ENCODE measurements at regions not wholly inside any gene's neighbourhood (a gene's known extent, or its start where the extent isn't known, plus 50 kb on each side); places are given as distances from the start of the nearest gene placed in this dataset.

DNA sequence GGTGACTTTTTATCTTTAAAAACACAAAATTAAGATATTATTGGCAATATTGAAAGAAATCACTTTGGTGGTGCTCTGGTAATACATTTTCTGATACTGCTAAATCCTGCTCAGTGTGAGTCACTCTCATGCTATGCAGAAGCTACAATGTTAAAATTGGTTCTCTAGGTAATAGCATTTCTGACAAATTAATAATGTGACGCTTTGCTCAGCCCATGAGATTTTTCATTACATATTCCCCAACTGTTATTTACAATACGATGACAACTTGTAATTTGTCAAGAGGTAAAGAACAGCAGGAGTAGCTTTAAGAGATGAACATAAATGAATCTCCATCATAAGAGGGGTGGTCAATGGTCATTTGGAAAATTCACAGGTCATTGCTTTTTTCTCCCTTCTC is 573.6 kb downstream of the TMEM182 start:
- Histone ChIP-seq H3K27me3 (ENCODE audit: insufficient read depth, low read length) (no peaks in the 10 kb centered on the region), H3K27ac (ENCODE audit: low read depth, low read length) (no peak overlapping the region), H3K4me3 (ENCODE audit: insufficient read depth, low read depth, low read length) (no peak overlapping the region), H3K9ac (ENCODE audit: low read length) (no peak overlapping the region), H2AFZ (ENCODE audit: low read depth, low read length) (no peak overlapping the region), H3K9me3 (ENCODE audit: insufficient read depth, low read depth, low read length) (no peaks in the 10 kb centered on the region), H3K4me1 (ENCODE audit: insufficient read depth, low read length) (no peaks in the 10 kb centered on the region), H3K79me2 (ENCODE audit: insufficient read depth, low read length) (no peaks in the 10 kb centered on the region), H4K20me1 (ENCODE audit: insufficient read depth, low read length) (no peaks in the 10 kb centered on the region), H3K36me3 (ENCODE audit: insufficient read depth, low read length) (no peaks in the 10 kb centered on the region), H3K4me2 (ENCODE audit: low read length) (no peak overlapping the region)
- Mint-ChIP-seq H3K4me3 (ENCODE audit: unreplicated experiment) (no peak overlapping the region), H3K27ac (ENCODE audit: unreplicated experiment) (no peak overlapping the region), H3K36me3 (ENCODE audit: low read depth, unreplicated experiment) (no peaks in the 10 kb centered on the region), H3K4me1 (ENCODE audit: low read depth, unreplicated experiment) (peaks cover 3% of the 10 kb centered on the region), H3K9me3 (ENCODE audit: unreplicated experiment) (no peaks in the 10 kb centered on the region), H3K27me3 (ENCODE audit: low read depth, unreplicated experiment) (no peaks in the 10 kb centered on the region)
- no peak for TF ChIP-seq EZH2 (IDR thresholded peaks at IDR 0.05; ENCODE audit: insufficient read depth, low read length)
- TF ChIP-seq, protein P1, sequence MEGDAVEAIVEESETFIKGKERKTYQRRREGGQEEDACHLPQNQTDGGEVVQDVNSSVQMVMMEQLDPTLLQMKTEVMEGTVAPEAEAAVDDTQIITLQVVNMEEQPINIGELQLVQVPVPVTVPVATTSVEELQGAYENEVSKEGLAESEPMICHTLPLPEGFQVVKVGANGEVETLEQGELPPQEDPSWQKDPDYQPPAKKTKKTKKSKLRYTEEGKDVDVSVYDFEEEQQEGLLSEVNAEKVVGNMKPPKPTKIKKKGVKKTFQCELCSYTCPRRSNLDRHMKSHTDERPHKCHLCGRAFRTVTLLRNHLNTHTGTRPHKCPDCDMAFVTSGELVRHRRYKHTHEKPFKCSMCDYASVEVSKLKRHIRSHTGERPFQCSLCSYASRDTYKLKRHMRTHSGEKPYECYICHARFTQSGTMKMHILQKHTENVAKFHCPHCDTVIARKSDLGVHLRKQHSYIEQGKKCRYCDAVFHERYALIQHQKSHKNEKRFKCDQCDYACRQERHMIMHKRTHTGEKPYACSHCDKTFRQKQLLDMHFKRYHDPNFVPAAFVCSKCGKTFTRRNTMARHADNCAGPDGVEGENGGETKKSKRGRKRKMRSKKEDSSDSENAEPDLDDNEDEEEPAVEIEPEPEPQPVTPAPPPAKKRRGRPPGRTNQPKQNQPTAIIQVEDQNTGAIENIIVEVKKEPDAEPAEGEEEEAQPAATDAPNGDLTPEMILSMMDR (IDR thresholded peaks at IDR 0.05; ENCODE audit: insufficient read depth, low read depth, low read length) = no peak
- FAIRE-seq (no peak), DNase-seq (ENCODE audit: low read depth) (no peak)

DNA sequence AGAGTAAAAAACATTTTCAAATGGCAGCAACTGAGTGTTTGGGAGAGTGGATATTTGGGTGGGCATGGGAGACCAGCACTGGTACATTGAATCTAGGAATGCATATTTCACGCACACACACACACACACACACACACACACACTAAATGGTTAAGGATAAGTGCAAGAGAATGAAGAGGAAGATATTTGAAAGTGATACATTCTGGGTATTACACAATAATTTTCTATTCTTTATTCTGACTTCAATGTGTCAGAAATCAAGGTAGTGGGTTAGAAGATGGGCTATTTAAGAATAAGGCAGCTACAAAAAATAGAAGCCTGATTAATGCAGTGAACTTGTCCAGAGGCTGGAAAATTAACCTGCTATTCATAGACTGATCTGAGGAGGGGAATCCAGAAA is 577.0 kb downstream of the TMEM182 start:
- no peak overlapping the region for H3K27ac Mint-ChIP-seq (ENCODE audit: unreplicated experiment)
- no peaks in the 10 kb centered on the region for H3K36me3 ChIP-seq (ENCODE audit: insufficient read depth, low read length)
- no peak overlapping the region for H3K4me3 Mint-ChIP-seq (ENCODE audit: unreplicated experiment)
- H3K36me3 Mint-ChIP-seq (ENCODE audit: low read depth, unreplicated experiment) = no peaks in the 10 kb centered on the region
- H2AFZ ChIP-seq (ENCODE audit: low read depth, low read length) = no peak overlapping the region
- H3K27ac ChIP-seq (ENCODE audit: low read depth, low read length) = no peak overlapping the region
- no peaks in the 10 kb centered on the region for H3K9me3 ChIP-seq (ENCODE audit: insufficient read depth, low read depth, low read length)
- H4K20me1 ChIP-seq (ENCODE audit: insufficient read depth, low read length) = no peaks in the 10 kb centered on the region
- peaks cover 3% of the 10 kb centered on the region for H3K4me1 Mint-ChIP-seq (ENCODE audit: low read depth, unreplicated experiment)
- H3K79me2 ChIP-seq (ENCODE audit: insufficient read depth, low read length) = no peaks in the 10 kb centered on the region
- H3K27me3 ChIP-seq (ENCODE audit: insufficient read depth, low read length) = no peaks in the 10 kb centered on the region
- H3K4me2 ChIP-seq (ENCODE audit: low read length) = no peak overlapping the region
- DNase-seq (ENCODE audit: low read depth) (no peak), FAIRE-seq (no peak)
- H3K9ac ChIP-seq (ENCODE audit: low read length) = no peak overlapping the region
- H3K4me1 ChIP-seq (ENCODE audit: insufficient read depth, low read length) = no peaks in the 10 kb centered on the region
- no peaks in the 10 kb centered on the region for H3K27me3 Mint-ChIP-seq (ENCODE audit: low read depth, unreplicated experiment)
- TF ChIP-seq EZH2 (IDR thresholded peaks at IDR 0.05; ENCODE audit: insufficient read depth, low read length) = no peak
- TF ChIP-seq, protein P1 (IDR thresholded peaks at IDR 0.05; ENCODE audit: insufficient read depth, low read depth, low read length) = no peak
- H3K9me3 Mint-ChIP-seq (ENCODE audit: unreplicated experiment) = no peaks in the 10 kb centered on the region
- no peak overlapping the region for H3K4me3 ChIP-seq (ENCODE audit: insufficient read depth, low read depth, low read length)

DNA sequence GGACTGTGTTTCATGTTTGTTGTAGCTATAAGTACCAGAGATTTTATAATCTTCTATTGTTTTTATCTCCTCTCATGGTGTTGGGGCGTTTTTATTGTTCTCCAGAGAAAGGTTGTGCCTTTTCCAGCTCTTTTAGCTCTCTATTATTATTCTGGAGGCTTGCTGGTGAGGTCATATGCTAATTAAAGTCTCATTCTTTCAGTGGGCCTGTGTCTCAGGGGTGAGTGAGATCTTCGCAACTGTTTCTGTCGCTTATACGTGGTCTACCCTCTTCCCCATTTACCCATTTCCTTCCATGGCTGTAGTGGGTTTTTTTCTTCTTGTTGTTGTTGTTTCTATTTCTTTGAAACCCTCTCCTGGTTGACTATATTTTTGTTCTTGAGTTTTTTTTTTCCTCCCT is 584.9 kb downstream of the TMEM182 start:
- FAIRE-seq = no peak
- no peak overlapping the region for H2AFZ ChIP-seq (ENCODE audit: low read depth, low read length)
- no peaks in the 10 kb centered on the region for H3K79me2 ChIP-seq (ENCODE audit: insufficient read depth, low read length)
- no peaks in the 10 kb centered on the region for H3K4me1 ChIP-seq (ENCODE audit: insufficient read depth, low read length)
- no peak overlapping the region for H3K9ac ChIP-seq (ENCODE audit: low read length)
- H3K27ac ChIP-seq (ENCODE audit: low read depth, low read length) = no peak overlapping the region
- H3K9me3 Mint-ChIP-seq (ENCODE audit: unreplicated experiment) = no peaks in the 10 kb centered on the region
- no peak for DNase-seq (ENCODE audit: low read depth)
- H3K27me3 ChIP-seq (ENCODE audit: insufficient read depth, low read length) = no peaks in the 10 kb centered on the region
- H3K4me3 ChIP-seq (ENCODE audit: insufficient read depth, low read depth, low read length) = no peak overlapping the region
- no peak overlapping the region for H3K4me3 Mint-ChIP-seq (ENCODE audit: unreplicated experiment)
- no peaks in the 10 kb centered on the region for H3K4me1 Mint-ChIP-seq (ENCODE audit: low read depth, unreplicated experiment)
- no peaks in the 10 kb centered on the region for H3K36me3 Mint-ChIP-seq (ENCODE audit: low read depth, unreplicated experiment)
- H3K27me3 Mint-ChIP-seq (ENCODE audit: low read depth, unreplicated experiment) = no peaks in the 10 kb centered on the region
- no peak for TF ChIP-seq EZH2 (IDR thresholded peaks at IDR 0.05; ENCODE audit: insufficient read depth, low read length)
- no peaks in the 10 kb centered on the region for H4K20me1 ChIP-seq (ENCODE audit: insufficient read depth, low read length)
- H3K27ac Mint-ChIP-seq (ENCODE audit: unreplicated experiment) = no peak overlapping the region
- no peaks in the 10 kb centered on the region for H3K9me3 ChIP-seq (ENCODE audit: insufficient read depth, low read depth, low read length)
- no peak overlapping the region for H3K4me2 ChIP-seq (ENCODE audit: low read length)
- no peaks in the 10 kb centered on the region for H3K36me3 ChIP-seq (ENCODE audit: insufficient read depth, low read length)

All from astrocyte (in vitro differentiated cells and primary cell).